ENCODE measurements at regions not wholly inside any gene's neighbourhood (a gene's known extent, or its start where the extent isn't known, plus 50 kb on each side); places are given as distances from the start of the nearest gene placed in this dataset.

DNA sequence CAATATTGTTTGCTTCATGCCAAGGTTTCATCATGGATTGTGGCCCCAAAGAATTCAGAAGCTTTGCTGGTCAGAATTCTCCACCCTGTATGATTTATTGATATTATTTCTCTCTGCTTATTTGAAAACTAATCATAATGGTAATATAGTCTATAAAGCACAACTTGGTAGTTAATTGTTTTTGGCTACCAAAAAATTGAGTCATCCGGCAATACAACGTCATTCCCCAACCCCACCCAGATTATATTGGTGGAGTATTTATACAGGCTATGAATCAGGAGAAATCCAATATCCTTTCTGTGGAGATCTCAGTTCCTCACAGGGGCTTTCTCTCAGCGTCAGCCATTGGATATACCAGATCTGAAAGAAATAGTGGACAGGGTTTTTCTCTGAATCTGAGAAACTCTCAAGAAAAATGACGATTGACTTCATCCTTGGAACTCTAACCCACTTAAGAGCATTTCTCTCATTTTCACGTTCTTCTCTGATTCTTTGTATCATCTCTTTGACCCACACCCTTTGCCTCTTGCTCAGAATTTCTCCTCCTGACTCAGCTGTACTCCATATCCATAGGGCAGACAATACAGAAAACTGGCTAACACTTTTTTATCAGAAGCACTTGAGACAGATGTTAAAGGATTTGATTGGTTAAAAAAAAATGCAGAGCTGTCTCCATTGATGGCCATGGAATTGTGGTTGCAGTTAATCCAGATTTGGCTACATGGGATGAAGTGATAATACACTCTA lies 1055.8 kb upstream of the CADM2 start:
- no peak for DNase-seq

DNA sequence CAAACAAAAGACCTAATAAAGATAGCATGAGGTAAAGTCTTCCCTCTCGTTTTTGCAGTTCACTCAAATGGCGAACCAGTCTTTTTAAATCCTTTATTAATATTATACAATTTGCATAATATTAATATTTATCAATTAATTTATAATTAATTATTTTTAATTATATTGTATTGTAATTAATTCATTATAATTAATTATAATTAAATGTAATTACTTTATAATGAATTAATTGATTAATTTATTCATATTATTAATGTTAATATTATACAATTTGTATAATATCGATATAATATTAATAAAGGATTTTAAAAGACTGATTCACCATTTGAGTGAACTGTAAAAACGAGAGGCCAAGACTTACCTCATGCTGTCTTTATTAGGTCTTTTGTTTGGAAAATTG lies 1045.4 kb upstream of the CADM2 start:
- DNase-seq = no peak

DNA sequence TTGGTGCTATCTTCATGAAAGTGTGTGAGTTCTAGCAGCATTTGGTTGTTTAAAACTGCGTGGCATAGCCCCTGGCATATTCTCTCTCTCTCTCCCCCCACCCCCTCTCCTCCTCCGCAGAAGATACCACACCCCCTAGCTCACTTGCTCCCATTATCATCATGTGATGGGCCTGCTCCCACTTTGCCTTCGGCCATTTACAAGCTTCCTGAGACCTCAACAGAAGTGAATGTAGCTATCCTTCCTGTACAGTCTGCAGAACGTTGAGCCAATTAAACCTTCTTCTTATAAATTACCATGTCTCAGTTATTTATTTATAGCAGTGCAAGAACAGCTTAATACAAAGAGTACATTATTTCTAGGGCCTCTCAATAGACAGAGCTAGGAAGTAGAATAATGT lies 1032.5 kb upstream of the CADM2 start:
- no peak for DNase-seq

DNA sequence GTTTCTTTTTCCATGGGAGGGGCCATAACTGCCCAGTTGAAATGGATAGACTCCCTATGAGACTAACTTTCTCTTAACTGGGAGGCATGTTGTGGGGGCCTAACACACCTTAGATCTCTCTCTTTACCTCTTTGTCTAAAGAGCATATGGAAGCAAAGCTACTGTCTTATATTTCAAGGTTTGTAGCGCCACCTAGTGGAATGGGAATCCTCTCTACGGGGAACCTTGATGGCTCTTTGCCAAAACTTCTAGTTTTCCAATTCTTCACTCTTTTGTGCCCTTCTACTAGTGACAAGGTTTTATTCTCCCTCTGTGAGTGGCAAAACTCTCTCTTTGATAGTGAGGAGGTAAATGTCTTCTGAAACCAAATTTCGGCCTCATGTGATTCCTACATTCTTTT lies 1030.4 kb upstream of the CADM2 start:
- no peak for DNase-seq

DNA sequence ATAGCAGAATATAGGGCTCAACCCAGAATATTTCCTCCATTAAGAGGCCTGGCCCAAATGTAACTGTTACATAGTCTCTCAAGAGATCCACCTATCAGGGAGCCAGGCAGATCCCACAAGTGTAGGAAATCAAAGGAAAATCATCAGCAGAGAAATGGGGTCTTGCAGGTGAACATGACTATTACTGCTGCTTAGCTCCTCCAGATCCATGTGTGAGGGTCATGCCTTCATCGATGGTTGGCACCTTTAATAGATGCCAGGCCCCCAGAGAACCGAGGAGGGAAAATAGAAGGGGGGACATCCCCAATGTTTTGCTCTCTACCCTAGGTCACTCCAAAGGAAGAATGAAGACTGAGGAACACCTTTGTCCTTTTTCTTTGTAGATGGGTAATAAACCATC lies 1029.9 kb upstream of the CADM2 start:
- DNase-seq = no peak

DNA sequence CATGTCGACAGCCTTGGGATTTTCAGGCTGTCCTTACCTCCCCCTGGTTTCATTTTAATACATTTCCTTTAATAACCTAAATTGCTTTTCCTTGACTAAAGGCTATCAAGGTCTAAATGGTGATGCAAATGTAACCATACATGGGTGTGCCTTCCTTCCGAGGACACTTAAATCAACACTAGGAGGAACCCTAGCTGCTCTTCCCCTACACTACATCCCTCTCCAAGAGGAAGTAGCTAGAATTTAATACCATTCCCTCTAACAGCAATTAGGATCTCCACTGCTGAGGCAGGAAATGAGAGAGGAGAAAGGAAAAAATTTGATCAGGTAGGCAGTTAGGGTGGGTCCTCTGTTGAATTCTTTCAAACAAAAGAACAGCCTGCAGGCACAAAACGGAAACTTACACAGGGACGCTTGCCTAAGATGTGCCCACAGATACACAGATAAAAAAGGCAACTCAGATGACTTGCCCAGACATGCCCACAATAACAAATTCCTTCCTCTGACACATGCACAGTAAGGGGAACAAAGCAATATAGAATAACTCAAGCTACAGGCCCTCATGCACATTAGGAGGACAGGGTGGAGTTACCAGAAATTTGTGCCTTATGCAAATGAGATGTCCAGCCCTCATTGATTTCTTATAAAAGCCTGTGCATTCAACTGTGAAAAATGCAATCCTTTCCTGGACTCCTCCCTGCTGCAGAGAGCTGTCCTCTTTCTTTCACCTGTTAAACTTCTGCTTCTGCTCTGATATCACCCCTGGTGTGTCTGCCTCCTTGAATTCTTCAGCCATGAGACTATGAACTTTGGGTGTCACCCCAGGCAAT lies 1024.4 kb upstream of the CADM2 start:
- DNase-seq = no peak

DNA sequence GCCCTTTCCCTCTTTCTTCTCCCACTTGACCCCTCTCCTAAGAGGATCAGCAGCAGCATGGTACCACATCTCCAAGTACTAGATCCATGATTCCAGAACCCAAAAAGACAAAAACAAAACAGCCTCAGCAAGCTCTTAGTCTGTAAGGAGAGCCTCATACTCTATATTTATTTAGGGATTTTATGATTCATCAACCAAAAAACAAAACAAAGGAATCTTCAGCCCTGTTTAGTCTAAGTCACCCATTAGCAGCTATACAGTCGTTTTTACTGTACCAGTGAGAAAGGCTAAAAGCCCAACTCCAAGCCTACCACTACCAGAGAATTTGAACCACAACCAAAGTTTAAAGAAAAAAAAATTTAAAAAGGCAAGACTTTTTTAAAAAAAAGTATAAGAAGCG lies 1020.3 kb upstream of the CADM2 start:
- DNase-seq = no peak

DNA sequence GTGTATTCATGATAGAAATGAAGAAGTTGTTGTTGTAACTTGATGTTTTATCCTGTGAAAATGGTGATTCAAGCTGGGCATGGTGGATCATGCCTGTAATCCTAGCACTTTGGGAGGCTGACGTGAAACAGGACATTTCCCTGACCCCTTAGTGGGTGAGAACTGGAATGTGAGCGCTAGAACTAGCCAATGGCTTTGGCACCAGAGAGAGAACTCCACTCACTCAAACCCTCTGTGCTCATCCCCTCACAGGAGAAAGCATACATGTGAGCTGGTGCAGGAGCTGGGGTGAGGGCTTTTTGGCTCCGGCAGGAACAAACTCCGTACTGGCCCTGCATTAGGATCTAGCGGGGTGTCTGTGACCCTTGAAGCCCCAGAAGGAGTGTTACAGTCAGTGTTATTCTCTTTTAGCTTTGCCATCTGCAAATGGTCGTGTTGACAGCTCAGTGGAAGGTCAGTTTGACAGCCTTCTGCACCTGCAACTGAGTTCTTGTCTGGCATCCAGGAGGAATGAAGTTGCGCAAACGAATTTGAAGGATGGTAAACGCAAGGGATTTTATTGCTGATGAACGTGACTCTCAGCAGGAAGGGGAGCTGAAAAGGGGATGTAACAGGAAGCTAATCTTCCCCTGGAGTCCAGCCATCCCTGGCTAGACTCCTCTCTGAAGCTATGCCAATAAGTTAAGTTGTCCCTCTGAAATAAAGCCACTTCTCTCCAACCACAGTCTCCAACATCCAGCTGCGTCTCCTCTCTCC lies 1016.6 kb upstream of the CADM2 start:
- no peak for DNase-seq

DNA sequence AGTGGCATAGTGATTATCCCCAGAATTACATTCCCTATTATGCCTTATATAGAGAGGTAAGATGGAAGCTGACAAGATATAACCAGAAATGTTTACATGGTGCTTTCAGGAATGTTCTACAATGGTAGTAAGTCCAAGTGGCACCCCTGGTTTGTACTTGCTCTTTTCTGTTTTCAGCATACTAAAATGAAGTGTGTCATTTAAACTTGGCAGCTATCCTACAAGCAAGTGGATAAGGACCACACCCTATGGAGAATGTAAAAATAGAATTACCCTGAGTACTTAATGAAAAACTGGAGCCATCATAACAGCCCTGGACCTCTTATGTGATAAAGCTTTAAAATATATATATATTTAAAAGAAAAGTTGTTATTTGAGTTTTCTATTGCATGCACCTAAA lies 1012.7 kb upstream of the CADM2 start:
- DNase-seq = no peak

DNA sequence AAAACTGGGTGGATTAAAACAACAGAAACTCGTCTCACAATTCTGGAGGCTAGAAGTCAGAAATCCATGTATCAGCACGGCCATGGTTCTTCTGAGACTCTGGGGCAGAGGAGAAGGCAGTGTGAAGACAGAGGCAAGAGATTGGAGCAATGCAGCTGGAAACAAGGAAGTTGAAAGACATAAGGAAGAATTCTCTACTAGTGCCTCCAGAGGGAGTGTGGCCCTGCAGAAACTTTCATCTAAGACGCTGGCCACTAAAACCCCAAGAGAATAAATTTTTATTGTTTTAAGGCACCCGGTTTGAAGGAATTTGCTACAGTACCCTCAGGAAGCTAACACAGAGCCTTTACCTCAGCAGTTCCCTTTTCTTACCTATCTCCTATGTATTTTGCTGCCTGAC lies 1012.2 kb upstream of the CADM2 start:
- no peak for DNase-seq

DNA sequence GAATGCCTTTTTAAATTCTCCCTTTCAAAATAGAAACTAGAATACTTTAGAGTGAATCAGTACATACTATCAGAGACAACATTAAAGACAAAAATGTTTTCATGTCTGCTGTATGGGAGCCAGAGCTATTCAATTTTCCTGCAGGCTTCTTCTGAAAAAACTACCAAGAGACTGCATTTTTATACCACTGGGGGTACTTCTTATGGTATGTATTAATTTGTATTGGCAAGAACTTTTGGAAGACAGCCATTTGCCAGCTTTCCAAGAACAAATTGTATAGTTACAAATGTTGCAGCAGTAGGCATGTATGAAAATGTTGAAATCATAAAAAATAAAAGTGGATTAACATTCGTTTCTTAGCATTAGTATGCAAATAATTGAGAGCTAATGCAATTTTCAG lies 1010.0 kb upstream of the CADM2 start:
- DNase-seq = no peak

DNA sequence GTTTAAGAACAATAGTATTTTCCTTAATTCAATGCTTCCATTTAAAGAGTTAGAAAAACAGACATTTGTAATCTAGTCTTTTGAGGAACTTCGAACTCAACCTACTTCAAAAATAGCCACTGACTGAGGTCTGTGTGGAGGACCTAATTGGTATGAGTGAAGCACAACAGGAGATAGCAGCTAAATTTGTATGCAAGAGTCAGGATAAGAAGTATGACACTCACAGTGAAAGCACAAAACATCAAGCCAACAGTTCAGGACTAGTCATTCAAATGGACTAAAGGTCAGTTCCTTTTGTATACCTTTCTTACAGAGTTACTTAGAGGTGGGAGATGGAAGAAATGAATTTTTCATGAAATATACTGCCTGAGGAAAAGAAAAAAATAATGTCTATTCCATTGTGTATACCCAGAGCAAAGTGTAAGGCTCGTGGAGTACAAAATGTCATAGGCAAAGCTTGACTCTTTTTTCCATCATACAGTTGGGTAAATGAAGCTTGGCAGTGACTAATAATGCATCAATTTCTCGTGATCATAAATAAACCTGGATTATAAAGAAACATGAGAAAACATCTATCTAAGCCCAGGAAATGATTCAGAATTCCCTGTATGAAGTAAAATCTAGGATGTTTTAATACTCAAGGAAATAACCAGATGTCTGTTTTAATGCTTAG lies 1005.2 kb upstream of the CADM2 start:
- DNase-seq = no peak

DNA sequence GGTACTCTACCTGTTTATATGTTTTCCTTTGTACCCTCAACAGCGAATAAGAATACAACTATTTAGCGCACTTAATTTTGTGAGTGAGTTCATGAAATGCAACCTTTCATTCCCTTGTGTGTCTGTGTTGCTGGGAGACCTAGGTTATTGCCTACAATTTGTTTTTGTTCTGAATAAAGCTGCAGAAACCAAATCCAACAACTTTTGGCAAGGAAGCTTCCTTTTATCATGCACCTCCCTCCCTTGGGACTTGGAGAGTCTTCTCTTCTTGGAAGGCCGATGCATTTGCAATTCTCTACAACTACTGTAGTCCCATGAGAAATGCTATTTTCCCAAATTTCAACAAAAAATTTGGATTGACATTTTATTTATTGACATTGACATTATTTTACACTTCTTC lies 1002.4 kb upstream of the CADM2 start:
- no peak for DNase-seq

DNA sequence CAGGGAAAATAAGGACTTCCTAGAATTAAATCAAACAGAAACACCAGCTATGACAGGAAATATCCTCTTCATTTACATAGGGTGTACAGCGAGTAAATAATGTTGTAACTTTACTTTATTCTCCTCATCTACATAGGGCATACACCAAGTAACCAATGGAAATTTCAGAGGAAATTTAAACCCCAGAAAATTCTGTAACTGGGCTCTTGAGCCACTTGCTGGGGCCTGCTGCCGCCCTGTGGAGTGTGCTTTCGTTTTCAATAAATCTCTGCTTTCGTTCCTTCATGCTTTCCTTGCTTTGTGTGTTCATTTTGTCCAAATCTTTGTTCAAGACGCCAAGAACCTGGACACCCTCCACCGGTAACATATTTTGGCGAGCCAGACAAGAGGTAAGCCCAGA lies 990.4 kb upstream of the CADM2 start:
- DNase-seq = no peak

DNA sequence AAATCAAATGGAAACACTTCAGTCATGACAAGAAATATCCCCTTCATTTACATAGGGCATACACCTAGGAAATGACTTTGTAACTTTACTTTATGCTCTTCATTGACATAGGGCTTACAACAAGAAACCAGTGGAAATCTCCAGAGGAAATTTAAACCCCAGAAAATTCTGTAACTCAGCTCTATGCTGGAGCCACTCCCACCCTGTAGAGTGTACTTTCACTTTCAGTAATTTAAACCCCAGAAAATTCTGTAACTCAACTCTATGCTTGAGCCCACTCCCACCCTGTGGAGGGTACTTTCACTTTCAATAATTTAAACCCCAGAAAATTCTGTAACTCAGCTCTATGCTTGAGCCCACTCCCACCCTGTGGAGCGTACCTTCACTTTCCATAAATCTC lies 987.1 kb upstream of the CADM2 start:
- no peak for DNase-seq

DNA sequence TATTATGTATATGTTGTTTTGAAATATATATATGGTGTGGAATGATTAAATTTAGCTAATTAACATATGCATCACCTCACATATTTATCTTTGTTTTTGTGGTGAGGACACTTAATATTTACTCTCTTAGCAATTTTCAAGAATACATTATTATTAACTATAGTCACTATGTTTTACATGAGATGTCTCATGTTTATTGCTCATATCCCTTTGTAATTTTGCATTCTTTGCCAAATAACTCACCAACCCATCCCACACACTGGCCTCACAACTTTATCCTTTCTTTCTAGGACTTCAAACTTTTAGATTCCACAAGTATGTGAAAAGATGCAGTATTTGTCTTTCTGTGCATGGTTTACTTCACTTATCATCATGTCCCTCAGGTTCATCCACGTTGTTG lies 950.2 kb upstream of the CADM2 start:
- DNase-seq = no peak

DNA sequence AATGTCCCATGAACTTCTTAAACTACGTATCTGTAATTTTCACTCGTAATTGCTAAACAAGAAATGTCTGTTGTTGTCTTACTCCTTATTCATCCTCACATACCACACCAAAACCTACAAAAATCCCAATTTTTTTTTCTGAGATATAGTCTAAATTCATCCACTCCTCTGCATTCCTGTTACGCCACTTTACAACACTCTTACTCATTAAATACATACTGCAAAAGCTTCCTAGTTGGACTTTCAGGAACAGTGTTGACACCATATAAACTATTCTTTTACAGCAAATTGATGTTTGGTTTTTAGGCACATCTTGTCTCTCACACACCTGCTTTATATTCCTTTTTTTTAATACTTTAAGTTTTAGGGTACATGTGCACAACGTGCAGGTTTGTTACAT lies 934.9 kb upstream of the CADM2 start:
- no peak for DNase-seq

DNA sequence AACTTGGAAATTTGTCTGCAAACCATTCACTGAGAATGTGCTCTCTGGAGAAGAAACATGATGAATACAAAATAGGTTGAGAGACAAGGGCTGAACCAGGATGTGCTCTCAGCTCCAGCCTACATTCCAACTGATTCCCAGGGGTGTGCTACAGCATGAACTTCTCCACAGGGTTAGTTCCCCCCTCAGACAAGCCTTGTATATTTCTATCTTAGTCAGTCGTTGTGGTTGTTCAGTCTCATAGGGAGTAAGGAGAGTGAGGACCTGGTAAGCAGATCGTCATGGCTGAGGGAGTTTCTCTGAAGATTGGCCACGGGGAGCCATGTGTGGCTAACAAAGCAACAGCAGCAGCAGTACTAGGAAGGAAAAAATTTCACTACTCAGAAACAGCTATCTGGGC lies 919.7 kb upstream of the CADM2 start:
- no peak for DNase-seq

DNA sequence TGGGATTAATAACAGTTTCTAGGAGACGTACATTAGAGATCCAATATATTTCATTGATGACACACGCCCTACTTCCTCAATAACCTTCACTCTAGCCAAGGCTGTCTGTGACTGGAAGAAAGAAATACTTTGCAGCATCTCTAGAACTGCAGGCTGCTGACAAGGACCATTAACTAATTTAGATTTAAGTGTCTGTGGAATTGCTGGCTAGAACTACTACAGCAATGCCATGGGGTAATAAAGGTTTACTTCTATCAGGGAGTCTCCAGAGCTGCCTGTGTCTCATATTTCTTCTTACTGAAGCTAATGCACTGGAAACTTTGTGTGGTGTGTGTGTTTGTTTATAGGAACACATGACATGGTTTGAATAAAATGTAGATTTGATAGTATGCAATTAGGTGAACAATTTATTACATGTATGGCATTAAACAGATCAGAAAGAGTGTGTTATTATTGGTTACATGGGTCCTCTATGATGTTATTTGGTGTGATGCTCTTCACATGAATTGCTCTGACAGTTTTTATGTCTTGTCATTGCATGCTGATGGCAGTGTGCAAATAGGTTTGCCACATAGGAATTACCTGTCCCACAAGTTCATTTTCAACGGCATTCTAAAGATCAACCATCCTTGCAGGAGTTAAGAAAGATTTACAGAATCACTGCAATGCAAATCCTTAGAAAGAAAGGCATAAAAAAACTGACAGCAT lies 916.2 kb upstream of the CADM2 start:
- no peak for DNase-seq

DNA sequence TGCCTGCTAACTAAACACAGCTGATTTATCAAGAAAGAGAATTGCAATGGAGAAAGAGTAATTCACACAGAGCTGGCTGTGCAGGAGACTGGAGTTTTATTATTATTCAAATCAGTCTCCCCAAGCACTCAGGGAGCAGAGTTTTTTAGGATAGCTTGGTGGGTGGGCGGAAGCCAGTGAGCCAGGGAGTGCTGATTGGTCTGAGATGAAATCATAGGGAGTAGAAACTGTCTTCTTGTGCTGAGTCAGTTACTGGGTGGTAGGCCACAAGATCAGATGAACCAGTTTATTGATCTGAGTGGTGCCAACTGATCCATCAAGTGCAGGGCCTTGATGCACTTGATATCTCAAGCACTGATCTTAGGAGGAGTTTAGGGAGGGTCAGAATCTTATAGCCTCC lies 891.9 kb upstream of the CADM2 start:
- no peak for DNase-seq

DNA sequence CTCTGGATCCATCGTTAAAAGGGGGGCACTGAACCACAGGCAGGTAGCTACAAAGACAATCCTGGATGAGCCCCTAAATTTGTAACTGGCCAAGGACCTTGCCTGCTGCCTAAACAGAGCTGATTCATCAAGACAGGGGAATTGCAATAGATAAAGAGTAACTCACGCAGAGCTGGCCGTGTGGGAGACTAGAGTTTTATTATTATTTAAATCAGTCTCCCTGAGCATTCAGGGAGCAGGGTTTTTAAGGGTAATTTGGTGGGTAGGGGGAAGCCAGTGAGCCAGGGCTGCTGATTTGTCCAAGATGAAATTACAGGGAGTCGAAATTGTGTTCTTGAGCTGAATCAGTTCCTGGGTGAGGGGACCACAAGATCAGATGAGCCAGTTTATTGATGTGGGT lies 885.1 kb upstream of the CADM2 start:
- DNase-seq = no peak

DNA sequence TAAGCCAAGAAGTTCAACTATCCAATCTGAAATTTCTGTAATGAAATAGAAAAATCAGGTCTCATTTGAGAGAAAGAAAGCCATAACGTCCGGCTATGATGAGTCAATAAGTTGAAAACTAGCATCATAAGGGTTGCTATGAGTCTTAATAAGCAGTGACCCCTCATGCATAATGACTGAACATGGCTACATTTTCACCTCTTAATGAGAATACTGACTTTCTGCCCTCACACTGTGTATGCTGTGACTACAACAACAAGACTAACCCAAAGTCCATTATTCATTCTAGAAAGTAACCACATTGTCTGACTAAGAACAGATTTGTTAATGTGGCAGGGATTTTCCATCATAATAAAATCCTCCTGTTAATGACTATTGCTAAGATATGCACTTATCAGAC lies 884.0 kb upstream of the CADM2 start:
- DNase-seq = no peak

DNA sequence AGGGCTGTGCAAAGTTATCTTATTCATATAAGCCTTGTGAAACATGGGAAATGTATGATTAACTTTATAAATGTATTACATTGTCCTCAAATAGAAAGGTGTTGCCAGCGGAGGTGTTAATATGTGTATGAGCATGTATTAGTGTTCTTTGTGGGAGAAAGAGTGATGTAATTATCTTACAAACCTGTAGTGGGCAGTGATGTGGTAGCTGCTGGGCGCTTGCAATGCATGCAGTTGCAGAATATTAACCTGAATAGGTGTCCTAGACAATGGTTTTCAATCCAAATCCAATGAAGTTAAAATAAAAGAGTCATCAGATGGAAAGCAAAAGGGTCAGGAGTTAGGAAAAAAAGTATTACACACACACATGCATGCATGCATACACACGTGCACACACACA lies 881.3 kb upstream of the CADM2 start:
- DNase-seq = no peak

All from NCI-H226 (cell line).